ENCODE measurements at regions not wholly inside any gene's neighbourhood (a gene's known extent, or its start where the extent isn't known, plus 50 kb on each side); places are given as distances from the start of the nearest gene placed in this dataset.
"Not testable (repeated sequence)": the region's sequence is repeated elsewhere in the genome, so short reads cannot be mapped to it uniquely, and the experiment has no call there.

- DNase-seq (ENCODE audit: extremely low read depth, low read depth, low spot score), result no peak
Measured at GRCh38 chr12:68477261-68477772, 133.4 kb upstream of the RAP1B start.

GRCh38 chr12:68477906-68478305, 132.8 kb upstream of the RAP1B start:
- no peak for DNase-seq (ENCODE audit: extremely low read depth, low read depth, low spot score)

GRCh38 chr12:68478516-68479260, 132.0 kb upstream of the RAP1B start:
- no peak for DNase-seq (ENCODE audit: extremely low read depth, low read depth, low spot score)

GRCh38 chr12:68479261-68479895, 131.3 kb upstream of the RAP1B start:
- no peak for DNase-seq (ENCODE audit: extremely low read depth, low read depth, low spot score)

- DNase-seq (ENCODE audit: extremely low read depth, low read depth, low spot score), result no peak
Measured at GRCh38 chr12:68479896-68480291, 130.8 kb upstream of the RAP1B start.

GRCh38 chr12:68480526-68480925, 130.2 kb upstream of the RAP1B start:
- no peak for DNase-seq (ENCODE audit: extremely low read depth, low read depth, low spot score)

- no peak for DNase-seq (ENCODE audit: extremely low read depth, low read depth, low spot score)
Measured at GRCh38 chr12:68481181-68481941, 129.3 kb upstream of the RAP1B start.

- no peak for DNase-seq (ENCODE audit: extremely low read depth, low read depth, low spot score)
Measured at GRCh38 chr12:68482014-68482413, 128.7 kb upstream of the RAP1B start.

- DNase-seq (ENCODE audit: extremely low read depth, low read depth, low spot score), result no peak
Measured at GRCh38 chr12:68482660-68483059, 128.0 kb upstream of the RAP1B start.

- DNase-seq (ENCODE audit: extremely low read depth, low read depth, low spot score), result peak; percentile 45
Measured at GRCh38 chr12:68483592-68484383, 126.9 kb upstream of the RAP1B start.

GRCh38 chr12:68484578-68484977, 126.1 kb upstream of the RAP1B start:
- not testable (repeated sequence) for DNase-seq (ENCODE audit: extremely low read depth, low read depth, low spot score)

- DNase-seq (ENCODE audit: extremely low read depth, low read depth, low spot score), result not testable (repeated sequence)
Measured at GRCh38 chr12:68486449-68486848, 124.2 kb upstream of the RAP1B start.

GRCh38 chr12:68487721-68488309, 122.9 kb upstream of the RAP1B start:
- no peak for DNase-seq (ENCODE audit: extremely low read depth, low read depth, low spot score)

GRCh38 chr12:68489273-68489672, 121.4 kb upstream of the RAP1B start:
- DNase-seq (ENCODE audit: extremely low read depth, low read depth, low spot score), result no peak

- no peak for DNase-seq (ENCODE audit: extremely low read depth, low read depth, low spot score)
Measured at GRCh38 chr12:68490476-68490875, 120.2 kb upstream of the RAP1B start.

- no peak for DNase-seq (ENCODE audit: extremely low read depth, low read depth, low spot score)
Measured at GRCh38 chr12:68491204-68491960, 119.3 kb upstream of the RAP1B start.

- DNase-seq (ENCODE audit: extremely low read depth, low read depth, low spot score), result peak; percentile 63
Measured at GRCh38 chr12:68495336-68496070, 115.2 kb upstream of the RAP1B start.

GRCh38 chr12:68497107-68497506, 113.6 kb upstream of the RAP1B start:
- DNase-seq (ENCODE audit: extremely low read depth, low read depth, low spot score), result no peak

- peak; percentile 14 for DNase-seq (ENCODE audit: extremely low read depth, low read depth, low spot score)
Measured at GRCh38 chr12:68497702-68498101, 113.0 kb upstream of the RAP1B start.

Measured in glomerular endothelial cell (primary cell).